22Rv1 (cell line): ENCODE measurements at regions not wholly inside any gene's neighbourhood (a gene's known extent, or its start where the extent isn't known, plus 50 kb on each side); places are given as distances from the start of the nearest gene placed in this dataset.

ENCODE experiments used
- H3K27ac ChIP-seq: fragments of 450-650 bp; 2 replicates; pipeline ENCODE4 v1.5.1; 2017
- CTCF ChIP-seq: fragments of 450-650 bp; IDR thresholded peaks from 2 replicates; pipeline ENCODE4 v1.5.1; 2017; ENCODE audit warnings: mild to moderate bottlenecking
- ZFX ChIP-seq: fragments of 450-650 bp; IDR thresholded peaks from 2 replicates; pipeline ENCODE4 v1.6.1; 2017; ENCODE audit warnings: antibody characterized with exemption, borderline replicate concordance

- TF ChIP-seq ZFX: no peak
- TF ChIP-seq CTCF: no peak
These were observed 528.2 kb downstream of the LMO7 start for GRCh38 chr13:76164290-76164689.

GRCh38 chr13:76163761-76164160 is 527.6 kb downstream of the LMO7 start:
- H3K27ac ChIP-seq: no peak overlapping the region
- TF ChIP-seq ZFX (no peak), CTCF (no peak)

More at GRCh38 chr13:76164290-76164689, 528.2 kb downstream of the LMO7 start:
- no peak overlapping the region for H3K27ac ChIP-seq

- TF ChIP-seq CTCF (no peak), ZFX (no peak)
- H3K27ac ChIP-seq: no peak overlapping the region
These were observed 525.1 kb downstream of the LMO7 start for GRCh38 chr13:76160961-76161925.

- TF ChIP-seq CTCF (no peak), ZFX (no peak)
- no peak overlapping the region for H3K27ac ChIP-seq
These were observed 524.4 kb downstream of the LMO7 start for GRCh38 chr13:76160506-76160905.

- TF ChIP-seq CTCF (no peak), ZFX (no peak)
- no peak overlapping the region for H3K27ac ChIP-seq
These were observed 521.8 kb downstream of the LMO7 start for GRCh38 chr13:76157926-76158325.

GRCh38 chr13:76153239-76153638 is 517.1 kb downstream of the LMO7 start:
- TF ChIP-seq ZFX (no peak), CTCF (no peak)
- no peak overlapping the region for H3K27ac ChIP-seq

- TF ChIP-seq ZFX (no peak), CTCF (no peak)
- no peak overlapping the region for H3K27ac ChIP-seq
These were observed 512.8 kb downstream of the LMO7 start for GRCh38 chr13:76148926-76149325.
